Panc1 (cell line): ENCODE measurements at regions not wholly inside any gene's neighbourhood (a gene's known extent, or its start where the extent isn't known, plus 50 kb on each side); places are given as distances from the start of the nearest gene placed in this dataset.

Experiments
- CTCF ChIP-seq: fragments of 450-650 bp; IDR thresholded peaks from 2 replicates; pipeline ENCODE4 v1.5.1; 2017; ENCODE audit warnings: mild to moderate bottlenecking
- POLR2AphosphoS5 ChIP-seq: IDR thresholded peaks from 2 replicates; pipeline ENCODE4 v1.6.1; 2012; ENCODE audit warnings: mild to moderate bottlenecking, low read depth, low read length, moderate library complexity
- SIN3A ChIP-seq: IDR thresholded peaks from 2 replicates; pipeline ENCODE4 v1.6.1; 2012; ENCODE audit warnings: low read depth, mild to moderate bottlenecking, low read length, moderate library complexity, borderline replicate concordance; ENCODE audit not compliant: insufficient read depth
- TCF7L2 ChIP-seq: IDR thresholded peaks from 2 replicates; pipeline ENCODE4 v1.6.1; 2011; ENCODE audit warnings: mild to moderate bottlenecking, low read depth, low read length, inconsistent platforms
- TF ChIP-seq, protein P1 (sequence below), 2 experiments: IDR thresholded peaks; 2 replicates each; pipeline ENCODE4 v1.6.1; 2011 to 2012; ENCODE audit warnings: low read depth in 2 of 2, control low read depth in 1 of 2, low read length in 1 of 2, mild to moderate bottlenecking in 1 of 2, moderate library complexity in 1 of 2; ENCODE audit not compliant: insufficient read depth in 1 of 2

- TF ChIP-seq SIN3A (no peak), POLR2AphosphoS5 (no peak), CTCF (no peak), TCF7L2 (no peak)
- TF ChIP-seq, protein P1, sequence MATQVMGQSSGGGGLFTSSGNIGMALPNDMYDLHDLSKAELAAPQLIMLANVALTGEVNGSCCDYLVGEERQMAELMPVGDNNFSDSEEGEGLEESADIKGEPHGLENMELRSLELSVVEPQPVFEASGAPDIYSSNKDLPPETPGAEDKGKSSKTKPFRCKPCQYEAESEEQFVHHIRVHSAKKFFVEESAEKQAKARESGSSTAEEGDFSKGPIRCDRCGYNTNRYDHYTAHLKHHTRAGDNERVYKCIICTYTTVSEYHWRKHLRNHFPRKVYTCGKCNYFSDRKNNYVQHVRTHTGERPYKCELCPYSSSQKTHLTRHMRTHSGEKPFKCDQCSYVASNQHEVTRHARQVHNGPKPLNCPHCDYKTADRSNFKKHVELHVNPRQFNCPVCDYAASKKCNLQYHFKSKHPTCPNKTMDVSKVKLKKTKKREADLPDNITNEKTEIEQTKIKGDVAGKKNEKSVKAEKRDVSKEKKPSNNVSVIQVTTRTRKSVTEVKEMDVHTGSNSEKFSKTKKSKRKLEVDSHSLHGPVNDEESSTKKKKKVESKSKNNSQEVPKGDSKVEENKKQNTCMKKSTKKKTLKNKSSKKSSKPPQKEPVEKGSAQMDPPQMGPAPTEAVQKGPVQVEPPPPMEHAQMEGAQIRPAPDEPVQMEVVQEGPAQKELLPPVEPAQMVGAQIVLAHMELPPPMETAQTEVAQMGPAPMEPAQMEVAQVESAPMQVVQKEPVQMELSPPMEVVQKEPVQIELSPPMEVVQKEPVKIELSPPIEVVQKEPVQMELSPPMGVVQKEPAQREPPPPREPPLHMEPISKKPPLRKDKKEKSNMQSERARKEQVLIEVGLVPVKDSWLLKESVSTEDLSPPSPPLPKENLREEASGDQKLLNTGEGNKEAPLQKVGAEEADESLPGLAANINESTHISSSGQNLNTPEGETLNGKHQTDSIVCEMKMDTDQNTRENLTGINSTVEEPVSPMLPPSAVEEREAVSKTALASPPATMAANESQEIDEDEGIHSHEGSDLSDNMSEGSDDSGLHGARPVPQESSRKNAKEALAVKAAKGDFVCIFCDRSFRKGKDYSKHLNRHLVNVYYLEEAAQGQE (IDR thresholded peaks at IDR 0.05; ENCODE audit: insufficient read depth in 1 of 2, low read depth in 2 of 2, low read length in 1 of 2): no peak
These were observed 1005.0 kb upstream of the CDH10 start for GRCh38 chr5:25649628-25650265.
